ENCODE measurements at regions not wholly inside any gene's neighbourhood (a gene's known extent, or its start where the extent isn't known, plus 50 kb on each side); places are given as distances from the start of the nearest gene placed in this dataset.

GRCh38 chr19:30158067-30158892 is 213.9 kb upstream of the ZNF536 start:
- Histone ChIP-seq H4K20me1 (ENCODE audit: insufficient read depth) (no peaks in the 10 kb centered on the region), H3K9ac (no peak overlapping the region), H3K36me3 (ENCODE audit: insufficient read depth) (no peaks in the 10 kb centered on the region), H3K79me2 (ENCODE audit: insufficient read depth, low read depth) (no peaks in the 10 kb centered on the region), H2AFZ (ENCODE audit: low read depth) (no peak overlapping the region), H3K4me1 (ENCODE audit: low read depth, poor library complexity, severe bottlenecking) (no peaks in the 10 kb centered on the region), H3K27ac (no peak overlapping the region), H3K27me3 (ENCODE audit: insufficient read depth, low read depth) (no peaks in the 10 kb centered on the region; the same call in 1 of the 2 replicates), H3K4me3 (IDR thresholded peaks at IDR 0.05; ENCODE audit: insufficient read depth, low read depth, low read length) (no peak overlapping the region), H3K4me2 (no peak overlapping the region)
- TF ChIP-seq CTCF (conservative IDR thresholded peaks at IDR 0.05; ENCODE audit: low read depth, low read length), result no peak

- Histone ChIP-seq H3K9ac (no peak overlapping the region), H3K4me3 (IDR thresholded peaks at IDR 0.05; ENCODE audit: insufficient read depth, low read depth, low read length) (no peak overlapping the region), H2AFZ (ENCODE audit: low read depth) (no peak overlapping the region), H3K36me3 (ENCODE audit: insufficient read depth) (no peaks in the 10 kb centered on the region), H3K79me2 (ENCODE audit: insufficient read depth, low read depth) (no peaks in the 10 kb centered on the region), H3K4me1 (ENCODE audit: low read depth, poor library complexity, severe bottlenecking) (no peaks in the 10 kb centered on the region), H3K27ac (no peak overlapping the region), H3K27me3 (ENCODE audit: insufficient read depth, low read depth) (no peaks in the 10 kb centered on the region; the same call in 1 of the 2 replicates), H4K20me1 (ENCODE audit: insufficient read depth) (no peaks in the 10 kb centered on the region), H3K4me2 (no peak overlapping the region)
- no peak for TF ChIP-seq CTCF (conservative IDR thresholded peaks at IDR 0.05; ENCODE audit: low read depth, low read length)
These were observed 213.3 kb upstream of the ZNF536 start for GRCh38 chr19:30158893-30159245.

- Histone ChIP-seq H3K27ac (no peak overlapping the region), H3K9ac (no peak overlapping the region), H3K4me2 (no peak overlapping the region), H3K79me2 (ENCODE audit: insufficient read depth, low read depth) (no peaks in the 10 kb centered on the region), H3K4me1 (ENCODE audit: low read depth, poor library complexity, severe bottlenecking) (no peaks in the 10 kb centered on the region), H4K20me1 (ENCODE audit: insufficient read depth) (no peaks in the 10 kb centered on the region), H3K4me3 (IDR thresholded peaks at IDR 0.05; ENCODE audit: insufficient read depth, low read depth, low read length) (no peak overlapping the region), H2AFZ (ENCODE audit: low read depth) (no peak overlapping the region), H3K36me3 (ENCODE audit: insufficient read depth) (no peaks in the 10 kb centered on the region), H3K27me3 (ENCODE audit: insufficient read depth, low read depth) (no peaks in the 10 kb centered on the region; the same call in 1 of the 2 replicates)
- no peak for TF ChIP-seq CTCF (conservative IDR thresholded peaks at IDR 0.05; ENCODE audit: low read depth, low read length)
These were observed 212.5 kb upstream of the ZNF536 start for GRCh38 chr19:30159636-30160035.

GRCh38 chr19:30160426-30160825 is 211.8 kb upstream of the ZNF536 start:
- no peaks in the 10 kb centered on the region; the same call in 1 of the 2 replicates for H3K27me3 ChIP-seq (ENCODE audit: insufficient read depth, low read depth)
- H3K4me3 ChIP-seq (IDR thresholded peaks at IDR 0.05; ENCODE audit: insufficient read depth, low read depth, low read length), result no peak overlapping the region
- no peaks in the 10 kb centered on the region for H3K79me2 ChIP-seq (ENCODE audit: insufficient read depth, low read depth)
- H3K36me3 ChIP-seq (ENCODE audit: insufficient read depth), result no peaks in the 10 kb centered on the region
- H3K4me1 ChIP-seq (ENCODE audit: low read depth, poor library complexity, severe bottlenecking), result no peaks in the 10 kb centered on the region
- no peak overlapping the region for H3K4me2 ChIP-seq
- no peak overlapping the region for H3K27ac ChIP-seq
- no peaks in the 10 kb centered on the region for H4K20me1 ChIP-seq (ENCODE audit: insufficient read depth)
- no peak overlapping the region for H2AFZ ChIP-seq (ENCODE audit: low read depth)
- H3K9ac ChIP-seq, result no peak overlapping the region
- TF ChIP-seq CTCF (conservative IDR thresholded peaks at IDR 0.05; ENCODE audit: low read depth, low read length), result no peak
